ENCODE measurements at regions not wholly inside any gene's neighbourhood (a gene's known extent, or its start where the extent isn't known, plus 50 kb on each side); places are given as distances from the start of the nearest gene placed in this dataset.

- no peak for DNase-seq (ENCODE audit: low read depth)
- no peaks in the 10 kb centered on the region for H3K36me3 ChIP-seq (ENCODE audit: control insufficient read depth, insufficient read depth, low read length)
- no peak for FAIRE-seq
- H3K27me3 ChIP-seq (ENCODE audit: control insufficient read depth, insufficient read depth, low read length) = no peaks in the 10 kb centered on the region
- H3K4me3 ChIP-seq (ENCODE audit: low read depth, low read length) = no peak overlapping the region
- no peak for TF ChIP-seq CTCF (IDR thresholded peaks at IDR 0.05; ENCODE audit: insufficient read depth, low read length, severe bottlenecking)
Measured at GRCh38 chr6:141728330-141728729, 404.4 kb upstream of the GJE1 start.

GRCh38 chr6:141726248-141726647, 406.5 kb upstream of the GJE1 start:
- FAIRE-seq (peak; percentile 40), DNase-seq (ENCODE audit: low read depth) (no peak)
- H3K27me3 ChIP-seq (ENCODE audit: control insufficient read depth, insufficient read depth, low read length) = no peaks in the 10 kb centered on the region
- H3K4me3 ChIP-seq (ENCODE audit: low read depth, low read length) = no peak overlapping the region
- TF ChIP-seq CTCF (IDR thresholded peaks at IDR 0.05; ENCODE audit: insufficient read depth, low read length, severe bottlenecking) = no peak
- no peaks in the 10 kb centered on the region for H3K36me3 ChIP-seq (ENCODE audit: control insufficient read depth, insufficient read depth, low read length)

- FAIRE-seq (no peak), DNase-seq (ENCODE audit: low read depth) (no peak)
- TF ChIP-seq CTCF (IDR thresholded peaks at IDR 0.05; ENCODE audit: insufficient read depth, low read length, severe bottlenecking) = no peak
- Histone ChIP-seq H3K36me3 (ENCODE audit: control insufficient read depth, insufficient read depth, low read length) (no peaks in the 10 kb centered on the region), H3K4me3 (ENCODE audit: low read depth, low read length) (no peak overlapping the region), H3K27me3 (ENCODE audit: control insufficient read depth, insufficient read depth, low read length) (no peaks in the 10 kb centered on the region)
Measured at GRCh38 chr6:141724731-141725130, 408.0 kb upstream of the GJE1 start.

GRCh38 chr6:141719476-141719875, 413.2 kb upstream of the GJE1 start:
- no peak for FAIRE-seq
- no peaks in the 10 kb centered on the region for H3K36me3 ChIP-seq (ENCODE audit: control insufficient read depth, insufficient read depth, low read length)
- H3K27me3 ChIP-seq (ENCODE audit: control insufficient read depth, insufficient read depth, low read length) = no peaks in the 10 kb centered on the region
- no peak overlapping the region for H3K4me3 ChIP-seq (ENCODE audit: low read depth, low read length)
- no peak for TF ChIP-seq CTCF (IDR thresholded peaks at IDR 0.05; ENCODE audit: insufficient read depth, low read length, severe bottlenecking)
- DNase-seq (ENCODE audit: low read depth) = peak; percentile 50

- TF ChIP-seq CTCF (IDR thresholded peaks at IDR 0.05; ENCODE audit: insufficient read depth, low read length, severe bottlenecking) = no peak
- DNase-seq (ENCODE audit: low read depth) (no peak), FAIRE-seq (no peak)
- no peaks in the 10 kb centered on the region for H3K36me3 ChIP-seq (ENCODE audit: control insufficient read depth, insufficient read depth, low read length)
- H3K4me3 ChIP-seq (ENCODE audit: low read depth, low read length) = no peak overlapping the region
- no peaks in the 10 kb centered on the region for H3K27me3 ChIP-seq (ENCODE audit: control insufficient read depth, insufficient read depth, low read length)
Measured at GRCh38 chr6:141705431-141705830, 427.3 kb upstream of the GJE1 start.

- no peak for TF ChIP-seq CTCF (IDR thresholded peaks at IDR 0.05; ENCODE audit: insufficient read depth, low read length, severe bottlenecking)
- Histone ChIP-seq H3K36me3 (ENCODE audit: control insufficient read depth, insufficient read depth, low read length) (no peaks in the 10 kb centered on the region), H3K4me3 (ENCODE audit: low read depth, low read length) (no peak overlapping the region), H3K27me3 (ENCODE audit: control insufficient read depth, insufficient read depth, low read length) (no peaks in the 10 kb centered on the region)
- DNase-seq (ENCODE audit: low read depth) (no peak), FAIRE-seq (no peak)
Measured at GRCh38 chr6:141704151-141704550, 428.6 kb upstream of the GJE1 start.

Data from bronchial epithelial cell (primary cell).